ENCODE measurements at regions not wholly inside any gene's neighbourhood (a gene's known extent, or its start where the extent isn't known, plus 50 kb on each side); places are given as distances from the start of the nearest gene placed in this dataset.

DNA sequence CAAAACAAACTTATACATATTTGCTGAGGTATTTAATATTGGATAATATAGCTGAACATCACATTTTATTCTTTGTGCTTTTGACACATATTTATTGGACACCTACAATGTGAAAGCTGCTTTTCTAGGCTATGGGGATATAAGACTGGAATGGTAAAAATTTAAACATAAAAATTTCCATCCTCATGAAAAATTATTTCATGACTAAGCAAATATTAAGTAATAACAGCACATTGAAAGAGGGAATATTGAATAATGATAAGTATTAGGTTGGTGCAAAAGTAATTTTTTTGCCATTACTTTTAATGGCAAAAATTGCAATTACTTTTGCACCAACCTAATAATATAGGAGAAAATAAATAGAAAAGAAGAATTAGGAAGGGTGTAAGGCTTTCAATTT is 972.5 kb upstream of the CDH8 start:
- H3K27ac ChIP-seq (replicated peaks): no peak overlapping the region
- no peak for DNase-seq (ENCODE audit: low read depth in 1 of 2, low spot score in 1 of 2)
- TF ChIP-seq, protein P1, sequence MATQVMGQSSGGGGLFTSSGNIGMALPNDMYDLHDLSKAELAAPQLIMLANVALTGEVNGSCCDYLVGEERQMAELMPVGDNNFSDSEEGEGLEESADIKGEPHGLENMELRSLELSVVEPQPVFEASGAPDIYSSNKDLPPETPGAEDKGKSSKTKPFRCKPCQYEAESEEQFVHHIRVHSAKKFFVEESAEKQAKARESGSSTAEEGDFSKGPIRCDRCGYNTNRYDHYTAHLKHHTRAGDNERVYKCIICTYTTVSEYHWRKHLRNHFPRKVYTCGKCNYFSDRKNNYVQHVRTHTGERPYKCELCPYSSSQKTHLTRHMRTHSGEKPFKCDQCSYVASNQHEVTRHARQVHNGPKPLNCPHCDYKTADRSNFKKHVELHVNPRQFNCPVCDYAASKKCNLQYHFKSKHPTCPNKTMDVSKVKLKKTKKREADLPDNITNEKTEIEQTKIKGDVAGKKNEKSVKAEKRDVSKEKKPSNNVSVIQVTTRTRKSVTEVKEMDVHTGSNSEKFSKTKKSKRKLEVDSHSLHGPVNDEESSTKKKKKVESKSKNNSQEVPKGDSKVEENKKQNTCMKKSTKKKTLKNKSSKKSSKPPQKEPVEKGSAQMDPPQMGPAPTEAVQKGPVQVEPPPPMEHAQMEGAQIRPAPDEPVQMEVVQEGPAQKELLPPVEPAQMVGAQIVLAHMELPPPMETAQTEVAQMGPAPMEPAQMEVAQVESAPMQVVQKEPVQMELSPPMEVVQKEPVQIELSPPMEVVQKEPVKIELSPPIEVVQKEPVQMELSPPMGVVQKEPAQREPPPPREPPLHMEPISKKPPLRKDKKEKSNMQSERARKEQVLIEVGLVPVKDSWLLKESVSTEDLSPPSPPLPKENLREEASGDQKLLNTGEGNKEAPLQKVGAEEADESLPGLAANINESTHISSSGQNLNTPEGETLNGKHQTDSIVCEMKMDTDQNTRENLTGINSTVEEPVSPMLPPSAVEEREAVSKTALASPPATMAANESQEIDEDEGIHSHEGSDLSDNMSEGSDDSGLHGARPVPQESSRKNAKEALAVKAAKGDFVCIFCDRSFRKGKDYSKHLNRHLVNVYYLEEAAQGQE (IDR thresholded peaks at IDR 0.05; ENCODE audit: insufficient replicate concordance, low read depth): no peak
- H3K27me3 ChIP-seq (ENCODE audit: insufficient read depth, poor library complexity, severe bottlenecking): no peaks in the 10 kb centered on the region
- H3K4me3 ChIP-seq (replicated peaks; ENCODE audit: insufficient read depth, low read length): no peak overlapping the region

DNA sequence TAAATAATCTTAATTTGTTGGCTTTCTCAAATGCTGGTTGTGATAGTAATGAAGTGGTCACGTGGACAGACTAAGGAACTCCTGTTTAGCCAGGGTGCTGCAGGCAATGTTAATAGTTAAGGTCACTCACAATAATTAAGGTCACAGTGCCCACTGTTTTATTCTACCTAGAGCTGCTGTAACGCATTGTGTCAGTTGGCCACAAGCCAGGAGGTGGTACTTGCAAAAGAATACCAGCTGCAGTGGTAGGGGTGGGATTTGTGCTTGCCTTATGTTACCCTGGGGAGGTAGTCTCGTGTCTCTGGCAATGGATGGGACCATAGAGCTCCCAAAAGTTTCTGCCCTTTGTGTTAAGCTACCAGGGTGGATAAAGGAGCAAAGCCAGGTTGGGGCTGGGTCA is 969.1 kb upstream of the CDH8 start:
- DNase-seq (ENCODE audit: low read depth in 1 of 2, low spot score in 1 of 2): no peak
- no peak overlapping the region for H3K27ac ChIP-seq (replicated peaks)

DNA sequence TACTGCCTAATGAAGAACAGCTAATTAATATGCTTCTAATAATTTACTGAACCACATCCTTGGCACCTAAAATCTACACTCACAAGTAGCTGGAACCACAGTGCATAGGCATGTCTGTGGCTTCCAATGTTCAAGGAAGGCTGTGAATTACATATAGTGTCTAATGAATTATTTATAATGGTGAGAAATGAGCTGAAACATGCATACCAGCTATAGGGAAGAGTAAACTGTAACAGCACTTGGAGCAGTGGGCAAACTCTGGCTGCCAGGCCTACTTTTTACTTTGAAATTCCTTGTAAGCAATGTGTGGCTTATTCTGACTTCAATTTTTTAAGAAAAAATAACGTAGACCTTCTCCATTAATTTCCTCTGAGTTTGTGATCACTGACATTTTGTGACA is 953.2 kb upstream of the CDH8 start:
- DNase-seq (ENCODE audit: low read depth in 1 of 2, low spot score in 1 of 2): no peak
- H3K27me3 ChIP-seq (ENCODE audit: insufficient read depth, poor library complexity, severe bottlenecking): no peaks in the 10 kb centered on the region
- no peak overlapping the region for H3K4me3 ChIP-seq (replicated peaks; ENCODE audit: insufficient read depth, low read length)
- no peak for TF ChIP-seq SPI1 (IDR thresholded peaks at IDR 0.05; ENCODE audit: borderline replicate concordance, low read depth)
- no peak for TF ChIP-seq GABPA (IDR thresholded peaks at IDR 0.05; ENCODE audit: low read depth)
- TF ChIP-seq, protein P1 (IDR thresholded peaks at IDR 0.05; ENCODE audit: insufficient replicate concordance, low read depth): no peak
- TF ChIP-seq POLR2AphosphoS5 (IDR thresholded peaks at IDR 0.05; ENCODE audit: low read depth): no peak
- TF ChIP-seq, protein P2, sequence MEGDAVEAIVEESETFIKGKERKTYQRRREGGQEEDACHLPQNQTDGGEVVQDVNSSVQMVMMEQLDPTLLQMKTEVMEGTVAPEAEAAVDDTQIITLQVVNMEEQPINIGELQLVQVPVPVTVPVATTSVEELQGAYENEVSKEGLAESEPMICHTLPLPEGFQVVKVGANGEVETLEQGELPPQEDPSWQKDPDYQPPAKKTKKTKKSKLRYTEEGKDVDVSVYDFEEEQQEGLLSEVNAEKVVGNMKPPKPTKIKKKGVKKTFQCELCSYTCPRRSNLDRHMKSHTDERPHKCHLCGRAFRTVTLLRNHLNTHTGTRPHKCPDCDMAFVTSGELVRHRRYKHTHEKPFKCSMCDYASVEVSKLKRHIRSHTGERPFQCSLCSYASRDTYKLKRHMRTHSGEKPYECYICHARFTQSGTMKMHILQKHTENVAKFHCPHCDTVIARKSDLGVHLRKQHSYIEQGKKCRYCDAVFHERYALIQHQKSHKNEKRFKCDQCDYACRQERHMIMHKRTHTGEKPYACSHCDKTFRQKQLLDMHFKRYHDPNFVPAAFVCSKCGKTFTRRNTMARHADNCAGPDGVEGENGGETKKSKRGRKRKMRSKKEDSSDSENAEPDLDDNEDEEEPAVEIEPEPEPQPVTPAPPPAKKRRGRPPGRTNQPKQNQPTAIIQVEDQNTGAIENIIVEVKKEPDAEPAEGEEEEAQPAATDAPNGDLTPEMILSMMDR (IDR thresholded peaks at IDR 0.05; ENCODE audit: insufficient read depth, low read length): no peak
- H3K27ac ChIP-seq (replicated peaks): no peak overlapping the region

More for the DNA sequence above, 969.1 kb upstream of the CDH8 start:
- H3K4me3 ChIP-seq (replicated peaks; ENCODE audit: insufficient read depth, low read length): no peak overlapping the region
- no peaks in the 10 kb centered on the region for H3K27me3 ChIP-seq (ENCODE audit: insufficient read depth, poor library complexity, severe bottlenecking)
- TF ChIP-seq, protein P1 (IDR thresholded peaks at IDR 0.05; ENCODE audit: insufficient replicate concordance, low read depth): no peak
- no peak for TF ChIP-seq GABPA (IDR thresholded peaks at IDR 0.05; ENCODE audit: low read depth)
- TF ChIP-seq, protein P2 (IDR thresholded peaks at IDR 0.05; ENCODE audit: insufficient read depth, low read length): no peak
- TF ChIP-seq POLR2AphosphoS5 (IDR thresholded peaks at IDR 0.05; ENCODE audit: low read depth): no peak
- no peak for TF ChIP-seq SPI1 (IDR thresholded peaks at IDR 0.05; ENCODE audit: borderline replicate concordance, low read depth)

DNA sequence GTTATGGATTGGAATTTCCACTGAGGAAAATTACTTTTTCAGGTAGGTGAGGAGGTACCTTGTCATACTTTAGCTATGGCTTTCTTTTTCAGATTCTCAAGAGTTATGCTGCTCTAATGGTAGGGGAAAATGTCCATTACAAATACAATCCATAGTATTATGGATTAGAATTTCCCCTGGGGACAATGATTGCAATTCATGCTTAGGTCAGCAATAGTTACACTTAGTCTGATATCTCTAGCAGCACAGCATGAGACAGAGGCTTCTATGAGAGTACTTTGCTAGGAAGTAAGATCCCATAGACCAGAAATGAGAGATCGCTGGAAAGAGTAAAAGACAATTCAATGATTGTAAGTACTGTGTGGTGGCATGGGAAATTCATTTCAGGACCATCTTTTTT is 949.5 kb upstream of the CDH8 start:
- no peak for TF ChIP-seq GABPA (IDR thresholded peaks at IDR 0.05; ENCODE audit: low read depth)
- no peak for TF ChIP-seq SPI1 (IDR thresholded peaks at IDR 0.05; ENCODE audit: borderline replicate concordance, low read depth)
- TF ChIP-seq POLR2AphosphoS5 (IDR thresholded peaks at IDR 0.05; ENCODE audit: low read depth): no peak
- TF ChIP-seq, protein P2 (IDR thresholded peaks at IDR 0.05; ENCODE audit: insufficient read depth, low read length): no peak
- H3K27ac ChIP-seq (replicated peaks): no peak overlapping the region
- no peak overlapping the region for H3K4me3 ChIP-seq (replicated peaks; ENCODE audit: insufficient read depth, low read length)
- DNase-seq (ENCODE audit: low read depth in 1 of 2, low spot score in 1 of 2): no peak
- no peaks in the 10 kb centered on the region for H3K27me3 ChIP-seq (ENCODE audit: insufficient read depth, poor library complexity, severe bottlenecking)

Measured in HL-60 (cell line).